ENCODE measurements at regions not wholly inside any gene's neighbourhood (a gene's known extent, or its start where the extent isn't known, plus 50 kb on each side); places are given as distances from the start of the nearest gene placed in this dataset.

GRCh38 chr2:235141411-235142128 is 189.8 kb downstream of the SH3BP4 start:
- TF ChIP-seq RAD21 (IDR thresholded peaks at IDR 0.05 in 1 of 2, conservative IDR thresholded peaks at IDR 0.05 in 1 of 2; ENCODE audit: low read depth in 2 of 2, low read length in 2 of 2) = no peak
- no peak for TF ChIP-seq MAX (IDR thresholded peaks at IDR 0.05)
- no peak for TF ChIP-seq CTCF (IDR thresholded peaks at IDR 0.05; ENCODE audit: control extremely low read depth in 1 of 3, insufficient read depth in 1 of 3, low read depth in 1 of 3, low read length in 3 of 3)
- TF ChIP-seq ZNF274 (IDR thresholded peaks at IDR 0.05; ENCODE audit: borderline replicate concordance, extremely low read depth, low read length) = no peak
- TF ChIP-seq POLR2A (IDR thresholded peaks at IDR 0.05; ENCODE audit: control extremely low read depth in 1 of 2, low read depth in 2 of 2, low read length in 2 of 2) = no peak
- TF ChIP-seq CBX5 (IDR thresholded peaks at IDR 0.05; ENCODE audit: low read depth, low read length) = no peak
- no peak for TF ChIP-seq KDM5A (IDR thresholded peaks at IDR 0.05; ENCODE audit: low read length)
